HepG2 (cell line): ENCODE measurements at regions not wholly inside any gene's neighbourhood (a gene's known extent, or its start where the extent isn't known, plus 50 kb on each side); places are given as distances from the start of the nearest gene placed in this dataset.
A peak's percentile ranks its signal among the peaks of the same experiment; 100 is the strongest.

Experiments
- AKAP8 ChIP-seq: sonication (generic); formaldehyde crosslinking; IDR thresholded peaks from 2 replicates; pipeline ENCODE4 v1.5.1; 2020; ENCODE audit warnings: mild to moderate bottlenecking, missing genetic modification reagents
- ASH2L ChIP-seq: fragments of 300-600, 200-600 bp; sonication (generic); IDR thresholded peaks from 2 replicates; pipeline ENCODE4 v1.7.0; 2017; ENCODE audit warnings: low read depth, mild to moderate bottlenecking, moderate library complexity, mixed read lengths, low read length; ENCODE audit not compliant: insufficient read length
- CHD4 ChIP-seq: fragments of 200-600 bp; sonication (generic); IDR thresholded peaks from 2 replicates; pipeline ENCODE4 v1.7.0; 2017; ENCODE audit warnings: mild to moderate bottlenecking, low read length, borderline replicate concordance
- HMG20B ChIP-seq: conservative IDR thresholded peaks from 2 replicates; pipeline ENCODE4 v1.6.1; 2016; ENCODE audit warnings: missing genetic modification reagents, missing compliant biosample characterization
- IKZF4 ChIP-seq: sonication (generic); formaldehyde crosslinking; IDR thresholded peaks from 2 replicates; pipeline ENCODE4 v1.5.1; 2020; ENCODE audit warnings: borderline replicate concordance, mild to moderate bottlenecking, low read depth, missing genetic modification reagents; ENCODE audit errors: not compliant biosample characterization
- JARID2 ChIP-seq: sonication (generic); formaldehyde crosslinking; IDR thresholded peaks from 2 replicates; pipeline ENCODE4 v1.8.1; 2023; ENCODE audit warnings: missing genetic modification reagents, inconsistent platforms; ENCODE audit not compliant: insufficient replicate concordance
- KLF15 ChIP-seq: sonication (generic); formaldehyde crosslinking; IDR thresholded peaks from 2 replicates; pipeline ENCODE4 v1.8.1; 2023; ENCODE audit warnings: borderline replicate concordance, mild to moderate bottlenecking, inconsistent platforms, missing genetic modification reagents, mixed read lengths
- MTF2 ChIP-seq: sonication (generic); formaldehyde crosslinking; IDR thresholded peaks from 2 replicates; pipeline ENCODE4 v1.5.0; 2020; ENCODE audit warnings: missing genetic modification reagents, borderline replicate concordance
- PHF8 ChIP-seq: sonication (generic); formaldehyde crosslinking; IDR thresholded peaks from 2 replicates; pipeline ENCODE4 v1.5.0; 2020; ENCODE audit warnings: missing genetic modification reagents
- PLRG1 ChIP-seq: fragments of 450-650 bp; conservative IDR thresholded peaks from 2 replicates; pipeline ENCODE4 v1.6.1; 2016
- SALL2 ChIP-seq: sonication (generic); formaldehyde crosslinking; IDR thresholded peaks from 2 replicates; pipeline ENCODE4 v1.8.1; 2023; ENCODE audit warnings: mild to moderate bottlenecking, missing genetic modification reagents, inconsistent platforms
- SRSF4 ChIP-seq: fragments of 200-400 bp; formaldehyde crosslinking; IDR thresholded peaks from one replicate; pipeline ENCODE4 v1.6.1; 2018; ENCODE audit warnings: mild to moderate bottlenecking, low read depth, low read length, moderate library complexity; ENCODE audit not compliant: poor library complexity, severe bottlenecking
- ZNF136 ChIP-seq: sonication (generic); formaldehyde crosslinking; IDR thresholded peaks from 2 replicates; pipeline ENCODE4 v1.8.1; 2022; ENCODE audit warnings: low read depth, mild to moderate bottlenecking, moderate library complexity, missing genetic modification reagents
- ZNF230 ChIP-seq: sonication (generic); formaldehyde crosslinking; IDR thresholded peaks from 2 replicates; pipeline ENCODE4 v1.4.0; 2020; ENCODE audit warnings: mild to moderate bottlenecking, missing genetic modification reagents
- ZNF317 ChIP-seq: sonication (generic); formaldehyde crosslinking; IDR thresholded peaks from 2 replicates; pipeline ENCODE4 v1.5.0; 2020; ENCODE audit warnings: mild to moderate bottlenecking, missing genetic modification reagents
- ZNF383 ChIP-seq: sonication (generic); formaldehyde crosslinking; IDR thresholded peaks from 2 replicates; pipeline ENCODE4 v1.4.0; 2020; ENCODE audit warnings: missing genetic modification reagents, mild to moderate bottlenecking, borderline replicate concordance
- ZNF564 ChIP-seq: sonication (generic); formaldehyde crosslinking; IDR thresholded peaks from 2 replicates; pipeline ENCODE4 v1.8.1; 2023; ENCODE audit warnings: mild to moderate bottlenecking, missing genetic modification reagents
- ZNF749 ChIP-seq: sonication (generic); formaldehyde crosslinking; IDR thresholded peaks from 2 replicates; pipeline ENCODE4 v1.8.0; 2022; ENCODE audit warnings: mild to moderate bottlenecking, missing genetic modification reagents, moderate library complexity, borderline replicate concordance
- ZNF879 ChIP-seq: sonication (generic); formaldehyde crosslinking; IDR thresholded peaks from 2 replicates; pipeline ENCODE4 v1.8.1; 2023; ENCODE audit warnings: missing genetic modification reagents
- TF ChIP-seq, protein P1 (sequence below): sonication (generic); formaldehyde crosslinking; IDR thresholded peaks from 2 replicates; pipeline ENCODE4 v1.5.1; 2020; ENCODE audit warnings: missing genetic modification reagents, mild to moderate bottlenecking, borderline replicate concordance
- TF ChIP-seq, protein P2 (sequence below): sonication (generic); formaldehyde crosslinking; IDR thresholded peaks from 2 replicates; pipeline ENCODE4 v1.8.1; 2023; ENCODE audit warnings: missing genetic modification reagents, inconsistent platforms, borderline replicate concordance

DNA sequence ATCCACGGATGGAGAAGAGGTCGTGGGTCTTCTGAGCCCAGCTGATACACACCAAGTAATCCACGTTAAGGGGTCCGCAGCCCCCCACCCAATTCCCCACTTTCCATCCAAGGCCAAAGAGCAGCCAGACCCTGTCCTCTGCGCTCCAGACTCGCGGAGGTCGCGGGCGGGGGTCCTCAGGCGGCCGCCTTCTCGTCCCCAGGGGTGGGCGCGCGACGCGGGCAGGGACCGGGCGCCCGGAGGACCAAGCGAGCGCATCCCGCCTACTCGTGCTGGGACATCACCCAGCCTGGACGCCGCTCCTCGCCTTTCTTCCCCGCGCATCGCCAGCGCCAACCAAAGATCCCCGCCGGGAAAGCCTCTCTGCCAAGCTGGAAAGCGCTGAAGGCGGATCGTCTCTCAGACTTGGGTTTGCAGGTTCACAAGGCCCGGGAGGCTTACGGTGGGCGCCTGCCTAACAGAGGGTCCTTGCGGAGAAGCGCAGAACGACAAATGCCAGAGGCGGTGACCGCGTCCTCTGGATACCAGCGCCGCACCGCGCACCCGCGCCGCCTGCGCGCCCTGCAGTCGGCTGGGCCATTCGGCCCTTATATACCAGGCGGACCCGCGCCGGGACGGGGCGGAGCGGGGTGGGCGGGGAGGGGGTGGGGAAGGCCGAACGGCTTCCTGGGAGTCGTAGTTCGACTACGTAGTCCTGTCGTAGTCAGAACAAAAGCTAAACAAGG is 471.6 kb downstream of the SOX9 start (continued):
- peak; percentile 94 for TF ChIP-seq JARID2 (CRISPR knock-in tag)
- no peak for TF ChIP-seq ZNF879
- peak; percentile 89 for TF ChIP-seq MTF2 (CRISPR knock-in tag)
- TF ChIP-seq SALL2 (CRISPR knock-in tag) = peak; percentile 96
- TF ChIP-seq KLF15 (CRISPR knock-in tag) = peak; percentile 70; the same call in 1 of the 2 replicates
- TF ChIP-seq, protein P1, sequence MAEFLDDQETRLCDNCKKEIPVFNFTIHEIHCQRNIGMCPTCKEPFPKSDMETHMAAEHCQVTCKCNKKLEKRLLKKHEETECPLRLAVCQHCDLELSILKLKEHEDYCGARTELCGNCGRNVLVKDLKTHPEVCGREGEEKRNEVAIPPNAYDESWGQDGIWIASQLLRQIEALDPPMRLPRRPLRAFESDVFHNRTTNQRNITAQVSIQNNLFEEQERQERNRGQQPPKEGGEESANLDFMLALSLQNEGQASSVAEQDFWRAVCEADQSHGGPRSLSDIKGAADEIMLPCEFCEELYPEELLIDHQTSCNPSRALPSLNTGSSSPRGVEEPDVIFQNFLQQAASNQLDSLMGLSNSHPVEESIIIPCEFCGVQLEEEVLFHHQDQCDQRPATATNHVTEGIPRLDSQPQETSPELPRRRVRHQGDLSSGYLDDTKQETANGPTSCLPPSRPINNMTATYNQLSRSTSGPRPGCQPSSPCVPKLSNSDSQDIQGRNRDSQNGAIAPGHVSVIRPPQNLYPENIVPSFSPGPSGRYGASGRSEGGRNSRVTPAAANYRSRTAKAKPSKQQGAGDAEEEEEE (CRISPR knock-in tag) = 0 out of 2 replicates have a peak, but pooled peaks have one; percentile 59
- TF ChIP-seq CHD4 = no peak
- TF ChIP-seq SRSF4 = no peak
- TF ChIP-seq HMG20B = 0 out of 2 replicates have a peak, but pooled peaks have one; percentile 40
- TF ChIP-seq ZNF317 = 0 out of 2 replicates have a peak, but pooled peaks have one; percentile 32
- TF ChIP-seq IKZF4 (CRISPR knock-in tag) = peak; percentile 84
- peak; percentile 95 for TF ChIP-seq AKAP8 (CRISPR knock-in tag)
- TF ChIP-seq ASH2L = peak; percentile 69
- TF ChIP-seq, protein P2, sequence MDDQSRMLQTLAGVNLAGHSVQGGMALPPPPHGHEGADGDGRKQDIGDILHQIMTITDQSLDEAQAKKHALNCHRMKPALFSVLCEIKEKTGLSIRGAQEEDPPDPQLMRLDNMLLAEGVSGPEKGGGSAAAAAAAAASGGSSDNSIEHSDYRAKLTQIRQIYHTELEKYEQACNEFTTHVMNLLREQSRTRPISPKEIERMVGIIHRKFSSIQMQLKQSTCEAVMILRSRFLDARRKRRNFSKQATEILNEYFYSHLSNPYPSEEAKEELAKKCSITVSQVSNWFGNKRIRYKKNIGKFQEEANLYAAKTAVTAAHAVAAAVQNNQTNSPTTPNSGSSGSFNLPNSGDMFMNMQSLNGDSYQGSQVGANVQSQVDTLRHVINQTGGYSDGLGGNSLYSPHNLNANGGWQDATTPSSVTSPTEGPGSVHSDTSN (CRISPR knock-in tag) = no peak
- TF ChIP-seq PHF8 (CRISPR knock-in tag) = peak; percentile 84
- peak; percentile 83; the same call in 1 of the 2 replicates for TF ChIP-seq ZNF564 (CRISPR knock-in tag)
- peak; percentile 91; the same call in 1 of the 2 replicates for TF ChIP-seq ZNF749
- no peak for TF ChIP-seq ZNF383 (CRISPR knock-in tag)
- no peak for TF ChIP-seq ZNF136 (CRISPR knock-in tag)
- TF ChIP-seq ZNF230 = no peak
- no peak for TF ChIP-seq PLRG1
